K562 (cell line): ENCODE measurements at regions not wholly inside any gene's neighbourhood (a gene's known extent, or its start where the extent isn't known, plus 50 kb on each side); places are given as distances from the start of the nearest gene placed in this dataset.

Experiments used
- C11orf30 ChIP-seq: fragments of 450-650 bp; IDR thresholded peaks from 2 replicates; pipeline ENCODE4 v1.6.1; 2016; ENCODE audit warnings: low read depth, mild to moderate bottlenecking
- CBFA2T3 ChIP-seq: fragments of 450-650 bp; IDR thresholded peaks from 2 replicates; pipeline ENCODE4 v1.6.1; 2017
- ESRRA ChIP-seq: fragments of 450-650 bp; IDR thresholded peaks from 2 replicates; pipeline ENCODE4 v1.6.1; 2014; ENCODE audit warnings: low read depth, mild to moderate bottlenecking, moderate library complexity, borderline replicate concordance
- FOXM1 ChIP-seq, 2 experiments: fragments of 450-650 bp in 1 of 2; sonication (generic) in 1 of 2; formaldehyde crosslinking in 1 of 2; IDR thresholded peaks; 2 replicates each; pipeline versions ENCODE4 v1.6.1 to v1.9.0; 2017 to 2022; ENCODE audit warnings: low read depth in 2 of 2, mild to moderate bottlenecking in 2 of 2, missing genetic modification reagents in 1 of 2, moderate library complexity in 1 of 2
- HDAC1 ChIP-seq, 2 experiments: fragments of 450-650 bp; IDR thresholded peaks; 2 replicates each; pipeline ENCODE4 v1.6.1; 2016 to 2017; ENCODE audit warnings: inconsistent platforms in 1 of 2, mild to moderate bottlenecking in 1 of 2, moderate library complexity in 1 of 2
- HDAC2 ChIP-seq: fragments of 450-650 bp; IDR thresholded peaks from 2 replicates; pipeline ENCODE4 v1.6.1; 2016; ENCODE audit warnings: mild to moderate bottlenecking
- HMGXB4 ChIP-seq: sonication (generic); formaldehyde crosslinking; IDR thresholded peaks from 2 replicates; pipeline ENCODE4 v1.8.1; 2023; ENCODE audit warnings: mild to moderate bottlenecking, missing genetic modification reagents
- MAFF ChIP-seq: IDR thresholded peaks from 2 replicates; pipeline ENCODE4 v1.6.1; 2012; ENCODE audit warnings: low read length, improper control_type of control experiment
- MAFG ChIP-seq: fragments of 450-650 bp; conservative IDR thresholded peaks from 2 replicates; pipeline ENCODE4 v1.6.1; 2016; ENCODE audit warnings: missing genetic modification characterization, missing compliant biosample characterization
- MAFK ChIP-seq: IDR thresholded peaks from 2 replicates; pipeline ENCODE4 v1.6.1; 2011; ENCODE audit warnings: low read length, improper control_type of control experiment
- NFE2L1 ChIP-seq: fragments of 450-650 bp; IDR thresholded peaks from 2 replicates; pipeline ENCODE4 v1.6.1; 2016; ENCODE audit warnings: missing genetic modification characterization, low read depth, mild to moderate bottlenecking, missing compliant biosample characterization, moderate library complexity, borderline replicate concordance
- RAD51 ChIP-seq: fragments of 450-650 bp; IDR thresholded peaks from 2 replicates; pipeline ENCODE4 v1.7.1; 2016; ENCODE audit warnings: low read depth, mild to moderate bottlenecking, borderline replicate concordance
- SAP30 ChIP-seq: fragments of 200-600 bp; sonication (generic); IDR thresholded peaks from 2 replicates; pipeline ENCODE4 v1.6.1; 2012; ENCODE audit warnings: borderline replicate concordance, low read depth, mild to moderate bottlenecking, moderate library complexity, low read length, control low read depth, inconsistent platforms; ENCODE audit not compliant: insufficient read depth, poor library complexity, severe bottlenecking
- SMARCC2 ChIP-seq: fragments of 450-650 bp; IDR thresholded peaks from 2 replicates; pipeline ENCODE4 v1.6.1; 2017; ENCODE audit warnings: antibody characterized with exemption, moderate library complexity, mild to moderate bottlenecking, low read depth
- SMARCE1 ChIP-seq: fragments of 450-650 bp; IDR thresholded peaks from 2 replicates; pipeline ENCODE4 v1.7.1; 2016; ENCODE audit warnings: mild to moderate bottlenecking
- SRSF7 ChIP-seq: fragments of 200-400 bp; formaldehyde crosslinking; optimal IDR thresholded peaks from 2 replicates; pipeline ENCODE3; 2017; ENCODE audit warnings: mild to moderate bottlenecking, low read depth, low read length
- TCFL5 ChIP-seq: fragments of 250-450 bp; sonication (Bioruptor Pico); conservative IDR thresholded peaks from 2 replicates; pipeline ENCODE4 v1.6.1; 2021; ENCODE audit warnings: mild to moderate bottlenecking, moderate library complexity, matching md5 sums
- VEZF1 ChIP-seq: fragments of 200-800 bp; sonication (Bioruptor generic); IDR thresholded peaks from 2 replicates; pipeline ENCODE4 v1.6.1; 2017; ENCODE audit warnings: missing genetic modification characterization, missing compliant biosample characterization
- XRCC4 ChIP-seq: IDR thresholded peaks from one replicate; pipeline ENCODE4 v1.6.1; 2011; ENCODE audit not compliant: insufficient read depth, insufficient read length; ENCODE audit errors: extremely low read depth
- ZC3H4 ChIP-seq: sonication (generic); formaldehyde crosslinking; IDR thresholded peaks from 2 replicates; pipeline ENCODE4 v1.9.0; 2021; ENCODE audit warnings: missing genetic modification reagents, borderline replicate concordance
- ZFP36 ChIP-seq: fragments of 150-350 bp; IDR thresholded peaks from 2 replicates; pipeline ENCODE4 v1.6.1; 2018; ENCODE audit warnings: low read length, low read depth; ENCODE audit not compliant: partially characterized antibody
- ZKSCAN3 ChIP-seq: fragments of 250-450 bp; sonication (Bioruptor Pico); IDR thresholded peaks from 2 replicates; pipeline ENCODE4 v1.4.0; 2020
- ZNF224 ChIP-seq: sonication (generic); formaldehyde crosslinking; IDR thresholded peaks from 2 replicates; pipeline ENCODE4 v1.8.0; 2022; ENCODE audit warnings: mild to moderate bottlenecking, missing genetic modification reagents
- ZNF277 ChIP-seq: fragments of 250-450 bp; sonication (Bioruptor Pico); IDR thresholded peaks from 2 replicates; pipeline ENCODE4 v1.8.0; 2022; ENCODE audit warnings: inconsistent platforms, mild to moderate bottlenecking, moderate library complexity, borderline replicate concordance
- ZNF316 ChIP-seq: fragments of 450-650 bp; IDR thresholded peaks from 2 replicates; pipeline ENCODE4 v1.6.1; 2016
- ZNF408 ChIP-seq: fragments of 250-450 bp; sonication (Bioruptor Pico); IDR thresholded peaks from 2 replicates; pipeline ENCODE4 v1.4.0; 2020; ENCODE audit warnings: low read depth, mild to moderate bottlenecking, moderate library complexity
- ZNF436 ChIP-seq: fragments of 250-450, 450-650 bp; sonication (Bioruptor Pico); formaldehyde crosslinking; IDR thresholded peaks from 2 replicates; pipeline ENCODE4 v1.7.0; 2020; ENCODE audit warnings: mild to moderate bottlenecking
- ZNF707 ChIP-seq: fragments of 250-450 bp; sonication (Bioruptor Pico); conservative IDR thresholded peaks from 2 replicates; pipeline ENCODE4 v1.8.0; 2022; ENCODE audit warnings: inconsistent platforms, mild to moderate bottlenecking, moderate library complexity
- ZNF830 ChIP-seq: fragments of 250-450 bp; sonication (Bioruptor Pico); IDR thresholded peaks from 2 replicates; pipeline ENCODE4 v1.5.0; 2021; ENCODE audit warnings: mild to moderate bottlenecking

- TF ChIP-seq MAFG (tag) (peak; percentile 73), CBFA2T3 (no peak), SMARCC2 (no peak), HMGXB4 (no peak), ZNF316 (peak; percentile 88), ZNF830 (no peak), HDAC1 (IDR thresholded peaks at IDR 0.05) (no peak), TCFL5 (no peak), ZNF277 (no peak), XRCC4 (no peak), ZNF408 (CRISPR knock-in tag) (no peak), ZKSCAN3 (no peak), HDAC2 (no peak), FOXM1 (IDR thresholded peaks at IDR 0.05; ENCODE audit: low read depth) (no peak), FOXM1 (CRISPR knock-in tag; IDR thresholded peaks at IDR 0.05; ENCODE audit: low read depth) (no peak), ZFP36 (no peak), ZC3H4 (CRISPR knock-in tag) (no peak), SMARCE1 (no peak), SAP30 (no peak), SRSF7 (no peak), ZNF436 (CRISPR knock-in tag) (no peak), MAFK (peak; percentile 9; the same call in 1 of the 2 replicates), ZNF707 (CRISPR knock-in tag) (no peak), ZNF224 (no peak), RAD51 (no peak), NFE2L1 (tag) (no peak), VEZF1 (no peak), ESRRA (no peak), MAFF (peak; percentile 52), C11orf30 (peak; percentile 80)
Observed at GRCh38 chr3:20726786-20727185, 540.8 kb upstream of the SGO1 start (continued).
